MCF 10A (cell line): ENCODE measurements at regions not wholly inside any gene's neighbourhood (a gene's known extent, or its start where the extent isn't known, plus 50 kb on each side); places are given as distances from the start of the nearest gene placed in this dataset.
A peak's percentile ranks its signal among the peaks of the same experiment; 100 is the strongest.

Experiments used
- BruUV-seq: library from RNA; stranded (reverse); fragments of 400-500 nt; replicated peaks from 2 replicates; lab custom pipeline; 2021; lab: Mats Ljungman, UMichigan
- CTCF ChIA-PET: fragments of 300-600 bp; sonication (Branson Sonifier 250); formaldehyde crosslinking; extraction: SDS; loops from one replicate; lab custom pipeline; 2021; ENCODE audit warnings: antibody characterized with exemption, inconsistent platforms; lab: Yijun Ruan, JAX
- POLR2A ChIA-PET: fragments of 300-600, 350-650 bp; sonication (Branson Sonifier 250); formaldehyde crosslinking; extraction: SDS; loops from one replicate; lab custom pipeline; 2020; ENCODE audit warnings: antibody characterized with exemption, inconsistent platforms; lab: Yijun Ruan, JAX
- DNase-seq: peaks from one replicate; pipeline ENCODE4 v3.0.0-alpha.2; 2018; ENCODE audit not compliant: unreplicated experiment
- H3K27ac Mint-ChIP-seq: one replicate; pipeline ENCODE4 v1.8.0; 2022; ENCODE audit warnings: mild to moderate bottlenecking, low read depth, mixed read lengths; ENCODE audit not compliant: unreplicated experiment
- H3K27me3 Mint-ChIP-seq: one replicate; pipeline ENCODE4 v1.8.0; 2022; ENCODE audit warnings: mixed read lengths; ENCODE audit not compliant: insufficient read depth, unreplicated experiment
- H3K36me3 Mint-ChIP-seq: one replicate; pipeline ENCODE4 v1.8.0; 2022; ENCODE audit warnings: mild to moderate bottlenecking, moderate library complexity, mixed read lengths; ENCODE audit not compliant: insufficient read depth, unreplicated experiment
- H3K4me1 Mint-ChIP-seq: one replicate; pipeline ENCODE4 v1.8.0; 2022; ENCODE audit warnings: mixed read lengths; ENCODE audit not compliant: insufficient read depth, unreplicated experiment
- H3K4me3 Mint-ChIP-seq: one replicate; pipeline ENCODE4 v1.8.0; 2022; ENCODE audit warnings: mild to moderate bottlenecking, moderate library complexity, mixed read lengths; ENCODE audit not compliant: unreplicated experiment
- H3K9me3 Mint-ChIP-seq: one replicate; pipeline ENCODE4 v1.8.0; 2022; ENCODE audit warnings: mixed read lengths; ENCODE audit not compliant: unreplicated experiment
- intact Hi-C: fragments of 100-400 bp; cut with micrococcal nuclease; formaldehyde crosslinking; loops from 2 replicates; pipeline ENCODE4 v1.14.1; 2022
- TF ChIP-seq, protein P1 (sequence below): fragments of 200-600 bp; IDR thresholded peaks from one replicate; pipeline ENCODE4 v1.8.0; 2022; ENCODE audit warnings: antibody characterized with exemption, mild to moderate bottlenecking; ENCODE audit not compliant: unreplicated experiment

- intact Hi-C loops = no loop called here
- H3K4me3 Mint-ChIP-seq = no peak overlapping the region
- no peaks in the 10 kb centered on the region for H3K36me3 Mint-ChIP-seq
- H3K27ac Mint-ChIP-seq = no peak overlapping the region
- no peak for DNase-seq
- ChIA-PET POLR2A (no interaction called here), CTCF (interaction anchor here (0.6 to 1.4 kb wide), 2 partner anchors 774 to 784 kb away, joined by 3 read pairs; no protein-coding TSS in a partner anchor)
- BruUV-seq = no TSS peak
- H3K27me3 Mint-ChIP-seq = peaks cover 55% of the 10 kb centered on the region
- H3K9me3 Mint-ChIP-seq = no peaks in the 10 kb centered on the region
- TF ChIP-seq, protein P1, sequence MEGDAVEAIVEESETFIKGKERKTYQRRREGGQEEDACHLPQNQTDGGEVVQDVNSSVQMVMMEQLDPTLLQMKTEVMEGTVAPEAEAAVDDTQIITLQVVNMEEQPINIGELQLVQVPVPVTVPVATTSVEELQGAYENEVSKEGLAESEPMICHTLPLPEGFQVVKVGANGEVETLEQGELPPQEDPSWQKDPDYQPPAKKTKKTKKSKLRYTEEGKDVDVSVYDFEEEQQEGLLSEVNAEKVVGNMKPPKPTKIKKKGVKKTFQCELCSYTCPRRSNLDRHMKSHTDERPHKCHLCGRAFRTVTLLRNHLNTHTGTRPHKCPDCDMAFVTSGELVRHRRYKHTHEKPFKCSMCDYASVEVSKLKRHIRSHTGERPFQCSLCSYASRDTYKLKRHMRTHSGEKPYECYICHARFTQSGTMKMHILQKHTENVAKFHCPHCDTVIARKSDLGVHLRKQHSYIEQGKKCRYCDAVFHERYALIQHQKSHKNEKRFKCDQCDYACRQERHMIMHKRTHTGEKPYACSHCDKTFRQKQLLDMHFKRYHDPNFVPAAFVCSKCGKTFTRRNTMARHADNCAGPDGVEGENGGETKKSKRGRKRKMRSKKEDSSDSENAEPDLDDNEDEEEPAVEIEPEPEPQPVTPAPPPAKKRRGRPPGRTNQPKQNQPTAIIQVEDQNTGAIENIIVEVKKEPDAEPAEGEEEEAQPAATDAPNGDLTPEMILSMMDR = no peak
- peaks cover 5% of the 10 kb centered on the region for H3K4me1 Mint-ChIP-seq
These were observed 130.6 kb upstream of the ATP5MC3 start for GRCh38 chr2:175312137-175312536.

DNA sequence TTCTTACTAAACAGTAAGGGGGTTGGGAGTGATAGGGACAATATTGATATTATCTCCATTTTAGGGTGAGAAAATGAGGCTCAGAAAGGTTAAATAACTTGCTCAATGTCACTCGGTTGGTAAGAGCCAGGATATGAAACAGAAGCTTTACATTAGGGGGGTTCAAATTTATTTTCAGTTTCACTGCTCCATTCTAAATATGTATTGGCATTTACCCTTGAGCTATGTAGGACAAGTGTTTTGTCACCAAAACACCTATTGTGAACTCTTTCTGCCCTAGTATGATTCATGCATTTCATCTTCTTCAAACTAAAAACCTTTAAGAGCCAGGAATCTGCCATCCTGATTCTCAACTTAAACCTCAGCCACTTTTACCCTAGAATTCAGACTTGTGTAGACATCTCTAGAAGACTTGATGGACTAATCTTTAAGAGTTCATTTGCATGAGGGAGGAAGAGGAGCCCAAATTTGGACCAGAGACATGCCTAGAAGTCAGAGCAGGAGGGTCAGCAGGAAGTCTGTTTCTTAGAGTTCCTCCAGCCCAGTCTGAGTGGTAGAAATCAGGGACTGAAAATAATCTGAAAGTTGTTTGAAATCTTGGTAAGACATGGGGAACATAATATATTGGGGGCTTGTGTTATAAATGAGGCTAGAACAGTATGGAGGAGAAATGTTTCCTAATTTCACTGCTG lies 129.4 kb upstream of the ATP5MC3 start:
- DNase-seq = no peak
- H3K36me3 Mint-ChIP-seq = no peaks in the 10 kb centered on the region
- H3K4me1 Mint-ChIP-seq = peaks cover 5% of the 10 kb centered on the region
- H3K27me3 Mint-ChIP-seq = peaks cover 64% of the 10 kb centered on the region
- ChIA-PET CTCF (interaction anchor here (0.6 to 2.2 kb wide), 9 partner anchors 10 to 786 kb away, joined by 3 to 15 read pairs (median 3); no protein-coding TSS in a partner anchor), POLR2A (no interaction called here)
- intact Hi-C loops = loop anchor here (1.0 to 2.0 kb wide), 2 partner anchors 777 to 786 kb away; no protein-coding TSS in a partner anchor
- H3K9me3 Mint-ChIP-seq = no peaks in the 10 kb centered on the region
- TF ChIP-seq, protein P1 = no peak
- H3K27ac Mint-ChIP-seq = no peak overlapping the region
- no TSS peak for BruUV-seq
- no peak overlapping the region for H3K4me3 Mint-ChIP-seq

GRCh38 chr2:175309799-175310198 lies 128.3 kb upstream of the ATP5MC3 start:
- Mint-ChIP-seq H3K4me1 (peaks cover 5% of the 10 kb centered on the region), H3K9me3 (no peaks in the 10 kb centered on the region), H3K27me3 (peaks cover 75% of the 10 kb centered on the region), H3K27ac (no peak overlapping the region), H3K36me3 (no peaks in the 10 kb centered on the region), H3K4me3 (no peak overlapping the region)
- TF ChIP-seq, protein P1 = peak; percentile 33
- peak; percentile 47 for DNase-seq
- intact Hi-C loops = loop anchor here (1.0 to 2.0 kb wide), 3 partner anchors 20 to 787 kb away; no protein-coding TSS in a partner anchor
- ChIA-PET POLR2A (no interaction called here), CTCF (interaction anchor here (0.6 to 2.2 kb wide), 8 partner anchors 11 to 787 kb away, joined by 3 to 15 read pairs (median 4); no protein-coding TSS in a partner anchor)
- BruUV-seq = no TSS peak

DNA sequence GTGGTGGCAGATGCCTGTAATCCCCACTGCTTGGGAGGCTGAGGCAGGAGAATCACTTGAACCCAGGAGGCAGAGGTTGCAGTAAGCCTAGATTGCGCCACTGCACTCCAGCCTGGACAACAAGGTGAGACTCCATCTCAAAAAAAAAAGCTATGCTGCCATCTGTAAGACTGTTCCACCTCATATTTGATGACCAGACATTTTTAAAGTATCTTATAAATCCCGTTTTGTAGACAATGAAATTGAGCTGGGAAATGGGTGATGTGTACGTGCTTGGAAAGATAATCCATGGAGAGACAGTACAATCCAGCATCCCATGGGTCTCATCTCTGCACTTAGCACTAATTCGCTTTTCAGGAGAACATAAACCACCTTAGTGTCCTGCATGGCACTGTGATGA lies 126.5 kb upstream of the ATP5MC3 start:
- no peaks in the 10 kb centered on the region for H3K9me3 Mint-ChIP-seq
- DNase-seq = no peak
- H3K4me3 Mint-ChIP-seq = no peak overlapping the region
- peaks cover 5% of the 10 kb centered on the region for H3K4me1 Mint-ChIP-seq
- POLR2A ChIA-PET = no interaction called here
- H3K36me3 Mint-ChIP-seq = no peaks in the 10 kb centered on the region
- no peak overlapping the region for H3K27ac Mint-ChIP-seq
- CTCF ChIA-PET = interaction anchor here (0.6 to 1.1 kb wide), 6 partner anchors 18 to 789 kb away, joined by 3 to 6 read pairs (median 3); no protein-coding TSS in a partner anchor
- TF ChIP-seq, protein P1 = no peak
- intact Hi-C loops = no loop called here
- peaks cover 93% of the 10 kb centered on the region for H3K27me3 Mint-ChIP-seq
- no TSS peak for BruUV-seq
